H1 (cell line): ENCODE measurements at regions not wholly inside any gene's neighbourhood (a gene's known extent, or its start where the extent isn't known, plus 50 kb on each side); places are given as distances from the start of the nearest gene placed in this dataset.

Experiments
- RXRA ChIP-seq: IDR thresholded peaks from 2 replicates; pipeline ENCODE4 v1.6.1; 2011; ENCODE audit warnings: low read depth, mild to moderate bottlenecking, low read length, moderate library complexity; ENCODE audit not compliant: insufficient read depth
- SIX5 ChIP-seq: IDR thresholded peaks from 2 replicates; pipeline ENCODE4 v1.6.1; 2011; ENCODE audit warnings: mild to moderate bottlenecking, low read depth, low read length
- SP4 ChIP-seq: IDR thresholded peaks from 2 replicates; pipeline ENCODE4 v1.6.1; 2012; ENCODE audit warnings: low read length, inconsistent platforms

DNA sequence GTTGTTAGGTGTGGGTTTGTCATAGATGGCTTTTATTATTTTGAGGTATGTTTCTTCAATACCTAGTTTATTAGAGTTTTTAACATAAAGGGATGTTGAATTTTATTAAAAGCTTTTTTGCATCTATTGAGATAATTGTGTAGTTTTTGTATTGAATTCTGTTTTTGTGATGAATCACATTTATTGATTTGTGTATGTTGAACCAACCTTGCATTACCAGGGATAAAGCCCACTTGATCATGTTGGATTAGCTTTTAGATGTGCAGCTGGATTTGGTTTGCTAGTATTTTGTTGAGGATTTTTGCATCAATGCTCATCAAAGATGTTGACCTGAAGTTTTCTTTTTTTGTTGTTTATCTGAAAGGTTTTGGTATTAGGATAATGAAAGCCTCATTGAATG, 328.2 kb downstream of the ADCYAP1 start (continued):
- TF ChIP-seq SP4 (no peak), RXRA (no peak), SIX5 (no peak)
- TF ChIP-seq, all 59 proteins: peak for 0
